PC-9 (cell line): ENCODE measurements at regions not wholly inside any gene's neighbourhood (a gene's known extent, or its start where the extent isn't known, plus 50 kb on each side); places are given as distances from the start of the nearest gene placed in this dataset.

Experiments
- CTCF ChIP-seq: fragments of 200-600 bp; sonication (generic); conservative IDR thresholded peaks from 2 replicates; pipeline ENCODE4 v1.6.1; 2017; ENCODE audit warnings: mixed run types, antibody characterized with exemption, mild to moderate bottlenecking, moderate library complexity
- EZH2 ChIP-seq: fragments of 200-600 bp; sonication (generic); IDR thresholded peaks from 2 replicates; pipeline ENCODE4 v1.8.0; 2017; ENCODE audit warnings: antibody characterized with exemption, low read depth

- TF ChIP-seq EZH2 (no peak), CTCF (no peak)
These were observed 352.6 kb upstream of the POU3F3 start for GRCh38 chr2:104501342-104501741.
